ENCODE measurements at regions not wholly inside any gene's neighbourhood (a gene's known extent, or its start where the extent isn't known, plus 50 kb on each side); places are given as distances from the start of the nearest gene placed in this dataset.

GRCh38 chr13:30829145-30829832 lies 76.8 kb upstream of the MEDAG start:
- peak overlapping the region; percentile 57 for H4K91ac ChIP-seq (ENCODE audit: insufficient read depth, low read depth, low read length)
- POLR2A ChIA-PET (ENCODE audit: unreplicated experiment) = no interaction called here
- peak overlapping the region; percentile 21 for H2BK5ac ChIP-seq (ENCODE audit: low read depth, low read length, poor library complexity, severe bottlenecking)
- H2BK15ac ChIP-seq (ENCODE audit: low read depth, low read length) = peak overlapping the region; percentile 75; the same call in 2 of the 3 replicates
- no peaks in the 10 kb centered on the region for H3K79me1 ChIP-seq (ENCODE audit: low read depth in 1 of 2, low read length in 2 of 2)
- peak overlapping the region; percentile 58 for H2BK120ac ChIP-seq (ENCODE audit: low read depth, low read length)
- CTCF ChIA-PET = interaction anchor here (0.9 kb wide), 1 partner anchor 36 kb away, joined by 5 read pairs; no protein-coding TSS in a partner anchor
- H3K56ac ChIP-seq (ENCODE audit: extremely low read depth, insufficient read depth, low read length) = no peak overlapping the region
- peak overlapping the region; percentile 2; the same call in 1 of the 2 replicates for H2BK20ac ChIP-seq (ENCODE audit: low read depth, low read length)
- no peak overlapping the region for H3K9ac ChIP-seq (ENCODE audit: low read depth, low read length)
- no peaks in the 10 kb centered on the region for H3K27me3 ChIP-seq (ENCODE audit: control insufficient read depth, insufficient read depth, low read length)
- H3K9me1 ChIP-seq (ENCODE audit: insufficient read depth, low read length) = peaks cover 8% of the 10 kb centered on the region
- DNase-seq (peak; percentile 82), ATAC-seq (ENCODE audit: low read depth) (peak; percentile 81)
- WGBS, 2 experiments (ENCODE audit: extremely low coverage in 2 of 2, insufficient read length in 1 of 2) = no CpG with 5 or more reads among the region's 2 CpGs
- H3K18ac ChIP-seq (ENCODE audit: low read depth, low read length) = peak overlapping the region; percentile 6; the same call in 1 of the 2 replicates
- H2AK5ac ChIP-seq (ENCODE audit: low read depth, low read length) = peak overlapping the region; percentile 37
- H3K23ac ChIP-seq (ENCODE audit: low read depth, low read length) = peak overlapping the region; percentile 20; the same call in 1 of the 2 replicates
- BruUV-seq (replicated peaks) = no TSS peak
- peaks cover 11% of the 10 kb centered on the region for H3K4me1 ChIP-seq (ENCODE audit: control insufficient read depth, insufficient read depth, low read length)
- peak overlapping the region; percentile 10 for H2AK9ac ChIP-seq (replicated peaks; ENCODE audit: low read depth, low read length, poor library complexity)
- H3K4ac ChIP-seq (ENCODE audit: low read depth, low read length) = peak overlapping the region; percentile 26
- no peaks in the 10 kb centered on the region for H3K9me3 ChIP-seq (ENCODE audit: control insufficient read depth, insufficient read depth, low read length)
- intact Hi-C loops (cut with micrococcal nuclease) (no loop called here), in situ Hi-C loops (cut with MboI; ENCODE audit: low sequenced_read_pairs) (no loop called here), dilution Hi-C loops (cut with HindIII; ENCODE audit: low sequenced_read_pairs, unreplicated experiment) (no loop called here)
- TF ChIP-seq POLR2A (IDR thresholded peaks at IDR 0.05; ENCODE audit: low read depth, low read length) (no peak), RFX5 (IDR thresholded peaks at IDR 0.05; ENCODE audit: low read depth, low read length) (no peak), RAD21 (IDR thresholded peaks at IDR 0.05; ENCODE audit: low read length) (peak; percentile 5; the same call in 1 of the 2 replicates), FOS (IDR thresholded peaks at IDR 0.05; ENCODE audit: low read depth, low read length) (peak; percentile 65)
- H3K36me3 ChIP-seq (ENCODE audit: control insufficient read depth, insufficient read depth, low read length) = no peaks in the 10 kb centered on the region
- no peaks in the 10 kb centered on the region for H4K20me1 ChIP-seq (ENCODE audit: insufficient read depth, low read length)
- peak overlapping the region; percentile 44; the same call in 1 of the 2 replicates for H3K14ac ChIP-seq (replicated peaks; ENCODE audit: low read depth, low read length)
- H4K8ac ChIP-seq (ENCODE audit: low read depth in 2 of 2, low read length in 2 of 2) = peak overlapping the region in 1 of 2 experiments; percentile 58; a peak in 2 of 4 replicates
- no peak overlapping the region; the same call in 1 of the 2 replicates for H3K27ac ChIP-seq (ENCODE audit: insufficient read depth, low read length)
- H3K4me3 ChIP-seq (ENCODE audit: insufficient read depth, low read depth, low read length) = no peak overlapping the region
- no peak overlapping the region for H3K4me2 ChIP-seq (ENCODE audit: low read depth, low read length)
- peak overlapping the region; percentile 26 for H2AFZ ChIP-seq (replicated peaks; ENCODE audit: low read length, poor library complexity)
- peak overlapping the region; percentile 13; the same call in 1 of the 2 replicates for H4K5ac ChIP-seq (ENCODE audit: low read depth, low read length)
